ENCODE measurements at regions not wholly inside any gene's neighbourhood (a gene's known extent, or its start where the extent isn't known, plus 50 kb on each side); places are given as distances from the start of the nearest gene placed in this dataset.
"Not testable (repeated sequence)": the region's sequence is repeated elsewhere in the genome, so short reads cannot be mapped to it uniquely, and the experiment has no call there.

DNA sequence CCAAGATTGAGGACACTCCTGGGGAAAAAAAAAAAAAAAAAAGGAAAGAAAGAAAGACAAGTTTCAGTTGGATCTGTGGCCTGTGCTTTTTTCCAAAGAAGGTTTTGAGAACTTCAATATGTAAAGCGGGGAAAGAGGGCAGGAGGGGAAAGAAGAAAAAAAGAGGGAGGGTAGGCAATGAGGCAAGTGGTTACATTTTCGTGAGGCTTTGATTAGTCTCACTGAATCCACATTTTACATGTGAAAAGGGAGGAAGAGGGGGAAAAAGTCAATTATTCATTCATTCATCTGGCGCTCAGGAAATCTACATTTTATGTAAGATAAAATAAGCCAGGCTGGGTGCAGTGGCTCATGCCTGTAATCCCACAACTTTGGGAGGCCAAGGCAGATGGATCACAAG is 315.2 kb upstream of the PAPPA start:
- no peak overlapping the region for H3K9ac ChIP-seq (ENCODE audit: low read length)
- no peaks in the 10 kb centered on the region for H3K36me3 ChIP-seq (replicated peaks; ENCODE audit: low read depth, low read length)
- TF ChIP-seq, protein P1, sequence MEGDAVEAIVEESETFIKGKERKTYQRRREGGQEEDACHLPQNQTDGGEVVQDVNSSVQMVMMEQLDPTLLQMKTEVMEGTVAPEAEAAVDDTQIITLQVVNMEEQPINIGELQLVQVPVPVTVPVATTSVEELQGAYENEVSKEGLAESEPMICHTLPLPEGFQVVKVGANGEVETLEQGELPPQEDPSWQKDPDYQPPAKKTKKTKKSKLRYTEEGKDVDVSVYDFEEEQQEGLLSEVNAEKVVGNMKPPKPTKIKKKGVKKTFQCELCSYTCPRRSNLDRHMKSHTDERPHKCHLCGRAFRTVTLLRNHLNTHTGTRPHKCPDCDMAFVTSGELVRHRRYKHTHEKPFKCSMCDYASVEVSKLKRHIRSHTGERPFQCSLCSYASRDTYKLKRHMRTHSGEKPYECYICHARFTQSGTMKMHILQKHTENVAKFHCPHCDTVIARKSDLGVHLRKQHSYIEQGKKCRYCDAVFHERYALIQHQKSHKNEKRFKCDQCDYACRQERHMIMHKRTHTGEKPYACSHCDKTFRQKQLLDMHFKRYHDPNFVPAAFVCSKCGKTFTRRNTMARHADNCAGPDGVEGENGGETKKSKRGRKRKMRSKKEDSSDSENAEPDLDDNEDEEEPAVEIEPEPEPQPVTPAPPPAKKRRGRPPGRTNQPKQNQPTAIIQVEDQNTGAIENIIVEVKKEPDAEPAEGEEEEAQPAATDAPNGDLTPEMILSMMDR (IDR thresholded peaks at IDR 0.05; ENCODE audit: low read depth, low read length): no peak
- no peak for TF ChIP-seq EZH2phosphoT487 (IDR thresholded peaks at IDR 0.05; ENCODE audit: low read depth)
- no peaks in the 10 kb centered on the region for H3K27me3 ChIP-seq (ENCODE audit: low read depth, low read length)
- no peaks in the 10 kb centered on the region for H3K79me2 ChIP-seq (ENCODE audit: low read length)
- no peaks in the 10 kb centered on the region for H4K20me1 ChIP-seq (ENCODE audit: insufficient read depth, low read length)
- H3K4me1 ChIP-seq (ENCODE audit: low read length): no peaks in the 10 kb centered on the region
- H3K27ac ChIP-seq (ENCODE audit: low read length): no peak overlapping the region
- H3K4me3 ChIP-seq (ENCODE audit: low read length): no peak overlapping the region
- H3K4me2 ChIP-seq (ENCODE audit: low read length): no peak overlapping the region
- no peak overlapping the region for H2AFZ ChIP-seq (ENCODE audit: low read depth, low read length)
- H3K9me3 ChIP-seq (ENCODE audit: insufficient read depth, low read length): no peaks in the 10 kb centered on the region

DNA sequence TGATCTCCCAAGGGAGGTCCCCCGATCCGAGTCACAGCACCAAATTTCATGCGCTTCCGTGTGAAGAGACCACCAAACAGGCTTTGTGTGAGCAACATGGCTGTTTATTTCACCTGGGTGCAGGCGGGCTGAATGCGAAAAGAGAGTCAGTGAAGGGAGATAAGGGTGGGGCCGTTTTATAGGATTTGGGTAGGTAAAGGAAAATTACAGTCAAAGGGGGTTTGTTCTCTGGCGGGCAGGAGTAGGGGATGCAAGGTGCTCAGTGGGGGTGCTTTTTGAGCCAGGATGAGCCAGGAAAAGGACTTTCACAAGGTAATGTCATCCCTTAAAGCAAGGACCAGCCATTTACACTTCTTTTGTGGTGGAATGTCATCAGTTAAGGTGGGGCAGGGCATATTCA is 309.2 kb upstream of the PAPPA start:
- not testable (repeated sequence) for H3K36me3 ChIP-seq (replicated peaks; ENCODE audit: low read depth, low read length); H3K4me1 ChIP-seq (ENCODE audit: low read length); H3K4me3 ChIP-seq (ENCODE audit: low read length); H4K20me1 ChIP-seq (ENCODE audit: insufficient read depth, low read length); H3K9me3 ChIP-seq (ENCODE audit: insufficient read depth, low read length); H3K4me2 ChIP-seq (ENCODE audit: low read length); H3K79me2 ChIP-seq (ENCODE audit: low read length); H2AFZ ChIP-seq (ENCODE audit: low read depth, low read length); H3K9ac ChIP-seq (ENCODE audit: low read length); H3K27ac ChIP-seq (ENCODE audit: low read length)
- 0 out of 2 replicates have a peak, but pooled peaks cover 11% of the 10 kb centered on the region for H3K27me3 ChIP-seq (ENCODE audit: low read depth, low read length)

DNA sequence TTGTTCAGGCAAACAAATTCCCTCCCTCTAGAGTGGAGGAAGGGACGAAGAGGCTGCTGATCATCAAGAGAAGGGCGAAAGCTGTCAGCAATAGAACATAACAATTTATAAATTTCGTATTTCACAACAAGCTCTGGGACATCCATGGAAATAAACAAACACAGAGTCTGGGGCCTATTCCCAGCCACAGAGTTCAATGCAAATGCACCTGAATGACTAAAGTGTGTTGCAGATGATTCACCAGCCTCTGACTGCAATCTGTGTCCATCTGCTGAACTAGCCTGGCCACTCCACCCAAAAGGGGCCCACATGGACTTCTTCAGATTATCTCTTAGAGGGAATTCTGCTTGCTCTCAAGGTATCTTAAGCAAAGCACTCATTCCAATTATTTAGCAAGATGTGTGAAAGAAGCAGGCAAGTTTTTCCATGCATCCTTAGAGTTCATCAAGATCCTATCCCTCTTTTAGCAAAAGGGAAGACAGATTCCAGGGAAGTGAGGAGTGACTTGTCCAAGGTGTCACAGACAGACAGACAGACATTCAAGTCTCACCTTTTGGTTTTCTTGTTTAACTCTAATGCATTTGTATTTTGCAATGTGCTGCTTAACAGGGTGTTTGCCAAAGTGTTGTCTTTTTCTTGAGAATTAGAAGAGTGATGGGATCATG is 307.8 kb upstream of the PAPPA start:
- Histone ChIP-seq H3K9me3 (ENCODE audit: insufficient read depth, low read length) (no peaks in the 10 kb centered on the region), H4K20me1 (ENCODE audit: insufficient read depth, low read length) (no peaks in the 10 kb centered on the region), H3K4me2 (ENCODE audit: low read length) (no peak overlapping the region), H3K4me1 (ENCODE audit: low read length) (no peaks in the 10 kb centered on the region), H3K27me3 (ENCODE audit: low read depth, low read length) (0 out of 2 replicates have a peak, but pooled peaks cover 13% of the 10 kb centered on the region), H3K9ac (ENCODE audit: low read length) (no peak overlapping the region), H3K4me3 (ENCODE audit: low read length) (no peak overlapping the region), H3K79me2 (ENCODE audit: low read length) (no peaks in the 10 kb centered on the region), H2AFZ (ENCODE audit: low read depth, low read length) (no peak overlapping the region), H3K36me3 (replicated peaks; ENCODE audit: low read depth, low read length) (no peaks in the 10 kb centered on the region), H3K27ac (ENCODE audit: low read length) (no peak overlapping the region)
- TF ChIP-seq, protein P1 (IDR thresholded peaks at IDR 0.05; ENCODE audit: low read depth, low read length): no peak
- no peak for TF ChIP-seq EZH2phosphoT487 (IDR thresholded peaks at IDR 0.05; ENCODE audit: low read depth)

DNA sequence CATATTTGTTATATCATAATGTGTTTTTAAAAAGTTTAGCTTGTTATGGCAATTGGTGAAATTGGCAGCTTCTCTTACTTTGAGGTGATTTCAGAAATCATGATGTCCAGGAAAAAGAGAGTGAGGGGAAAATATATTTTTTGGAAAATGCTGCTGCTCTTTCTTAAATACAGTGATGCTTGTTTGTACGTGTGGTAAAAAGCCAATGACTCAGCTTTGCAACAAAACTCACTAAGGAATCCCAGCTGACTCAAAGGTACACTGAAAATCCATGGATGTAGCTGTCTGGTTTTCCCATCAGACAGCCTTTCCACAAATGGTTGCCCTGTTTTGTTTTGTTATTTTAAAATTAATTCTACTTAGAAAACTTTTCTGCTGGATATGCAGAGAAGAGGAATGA is 306.4 kb upstream of the PAPPA start:
- H2AFZ ChIP-seq (ENCODE audit: low read depth, low read length): no peak overlapping the region
- H3K4me1 ChIP-seq (ENCODE audit: low read length): no peaks in the 10 kb centered on the region
- no peak overlapping the region for H3K4me3 ChIP-seq (ENCODE audit: low read length)
- H3K4me2 ChIP-seq (ENCODE audit: low read length): no peak overlapping the region
- H3K9ac ChIP-seq (ENCODE audit: low read length): no peak overlapping the region
- H3K27me3 ChIP-seq (ENCODE audit: low read depth, low read length): 0 out of 2 replicates have a peak, but pooled peaks cover 13% of the 10 kb centered on the region
- no peaks in the 10 kb centered on the region for H3K79me2 ChIP-seq (ENCODE audit: low read length)
- H3K27ac ChIP-seq (ENCODE audit: low read length): no peak overlapping the region
- no peaks in the 10 kb centered on the region for H3K9me3 ChIP-seq (ENCODE audit: insufficient read depth, low read length)
- H3K36me3 ChIP-seq (replicated peaks; ENCODE audit: low read depth, low read length): no peaks in the 10 kb centered on the region
- no peaks in the 10 kb centered on the region for H4K20me1 ChIP-seq (ENCODE audit: insufficient read depth, low read length)
- TF ChIP-seq EZH2phosphoT487 (IDR thresholded peaks at IDR 0.05; ENCODE audit: low read depth): no peak
- TF ChIP-seq, protein P1 (IDR thresholded peaks at IDR 0.05; ENCODE audit: low read depth, low read length): no peak

Data from OCI-LY3 (cell line).